ENCODE measurements at regions not wholly inside any gene's neighbourhood (a gene's known extent, or its start where the extent isn't known, plus 50 kb on each side); places are given as distances from the start of the nearest gene placed in this dataset.

DNA sequence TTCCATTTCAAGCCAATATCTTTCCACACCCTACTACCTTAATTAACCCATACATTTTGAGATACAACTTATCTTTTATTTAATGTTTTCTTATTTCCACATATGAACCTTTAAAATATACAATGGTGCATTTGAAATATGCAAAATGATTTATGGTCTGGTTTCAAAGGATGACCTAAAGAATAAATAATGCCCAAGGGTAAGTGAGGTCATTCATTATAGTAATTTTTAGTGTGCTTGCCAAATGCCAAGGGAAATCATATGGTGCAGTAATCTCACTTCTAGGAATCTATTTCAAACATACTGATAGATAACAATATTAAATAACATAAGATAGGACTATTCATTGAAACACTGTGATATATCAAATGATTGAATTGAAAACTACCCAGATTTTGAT lies 1055.4 kb downstream of the AGBL1 start:
- TF ChIP-seq ZSCAN22 (CRISPR knock-in tag; IDR thresholded peaks at IDR 0.05) (no peak), PHF21A (CRISPR knock-in tag; IDR thresholded peaks at IDR 0.05) (no peak), POLR2A (IDR thresholded peaks at IDR 0.05; ENCODE audit: insufficient read depth in 1 of 2, low read depth in 2 of 2, low read length in 2 of 2) (no peak), GLI4 (CRISPR knock-in tag; IDR thresholded peaks at IDR 0.05; ENCODE audit: borderline replicate concordance) (no peak)

All from HepG2 (cell line).